H1 (cell line): ENCODE measurements at regions not wholly inside any gene's neighbourhood (a gene's known extent, or its start where the extent isn't known, plus 50 kb on each side); places are given as distances from the start of the nearest gene placed in this dataset.
"Not testable (repeated sequence)": the region's sequence is repeated elsewhere in the genome, so short reads cannot be mapped to it uniquely, and the experiment has no call there.

Experiments
- CTCF ChIA-PET: fragments of 300-600 bp; sonication (Branson Sonifier 250); formaldehyde crosslinking; loops from one replicate; lab custom pipeline; 2021; ENCODE audit not compliant: partially characterized antibody; lab: Charles Lee
- POLR2A ChIA-PET: fragments of 300-600 bp; sonication (Branson Sonifier 250); formaldehyde crosslinking; loops from one replicate; lab custom pipeline; 2021; ENCODE audit warnings: inconsistent platforms; ENCODE audit not compliant: partially characterized antibody; lab: Charles Lee
- DNase-seq, 2 experiments: peaks; one replicate each; pipeline versions ENCODE4 v3.0.0 to v3.0.0-alpha.2; 2010 to 2022; ENCODE audit warnings: low spot score in 2 of 2, low read depth in 1 of 2, mixed read lengths in 1 of 2
- FAIRE-seq: peaks from 2 replicates; lab custom pipeline; 2011; peaks lifted over from hg19 to GRCh38; lab: Jason Lieb, UNC
- H2AFZ ChIP-seq: 2 replicates; pipeline ENCODE4 v1.8.1; 2012; ENCODE audit warnings: low read length, inconsistent platforms
- H2AK5ac ChIP-seq: 2 replicates; pipeline ENCODE4 v1.6.1; 2013; ENCODE audit warnings: low read depth, low read length
- H2BK120ac ChIP-seq: replicated peaks from 2 replicates; pipeline ENCODE3; 2013; ENCODE audit warnings: low read depth, low read length, inconsistent platforms
- H2BK12ac ChIP-seq: 2 replicates; pipeline ENCODE4 v1.6.1; 2013; ENCODE audit warnings: low read depth, low read length
- H2BK15ac ChIP-seq: 2 replicates; pipeline ENCODE4 v1.6.1; 2013; ENCODE audit warnings: low read length
- H2BK20ac ChIP-seq: 2 replicates; pipeline ENCODE4 v1.6.1; 2013; ENCODE audit warnings: low read length
- H2BK5ac ChIP-seq: 2 replicates; pipeline ENCODE4 v1.6.1; 2013; ENCODE audit warnings: low read depth, low read length
- H3K14ac ChIP-seq: 2 replicates; pipeline ENCODE4 v1.6.1; 2013; ENCODE audit warnings: inconsistent platforms; ENCODE audit not compliant: insufficient read length
- H3K18ac ChIP-seq: 2 replicates; pipeline ENCODE4 v1.6.1; 2013; ENCODE audit warnings: low read length; ENCODE audit errors: extremely low read depth
- H3K23ac ChIP-seq: 2 replicates; pipeline ENCODE4 v1.6.1; 2013; ENCODE audit warnings: inconsistent platforms; ENCODE audit not compliant: insufficient read length
- H3K23me2 ChIP-seq: 2 replicates; pipeline ENCODE4 v1.6.1; 2013; ENCODE audit warnings: low read depth, low read length
- H3K27ac ChIP-seq: 2 replicates; pipeline ENCODE4 v1.6.1; 2011; ENCODE audit warnings: low read depth, low read length, inconsistent platforms
- H3K27me3 ChIP-seq, 4 experiments: replicated peaks in 1 of 4; 1 replicate in 1 of 4; 2 replicates in 3 of 4; pipeline versions ENCODE4 v1.6.1 to v1.8.1; 2011 to 2013; ENCODE audit warnings: low read length in 3 of 4, mild to moderate bottlenecking in 3 of 4, inconsistent platforms in 2 of 4, mixed read lengths in 2 of 4, moderate library complexity in 1 of 4; ENCODE audit not compliant: control insufficient read depth in 3 of 4, insufficient read depth in 3 of 4; ENCODE audit errors: extremely low read depth in 1 of 4
- H3K36me3 ChIP-seq, 4 experiments: 2 replicates each; pipeline versions ENCODE4 v1.6.1 to v1.8.1; 2011 to 2013; ENCODE audit warnings: mild to moderate bottlenecking in 4 of 4, low read length in 3 of 4, moderate library complexity in 2 of 4, control low read depth in 1 of 4, inconsistent platforms in 1 of 4; ENCODE audit not compliant: insufficient read depth in 4 of 4, control insufficient read depth in 2 of 4
- H3K4ac ChIP-seq: replicated peaks from 2 replicates; pipeline ENCODE3; 2013; ENCODE audit warnings: low read length, low read depth, mixed read lengths, inconsistent platforms; ENCODE audit not compliant: insufficient read length
- H3K4me1 ChIP-seq, 4 experiments: replicated peaks in 1 of 4; 1 replicate in 1 of 4; 2 replicates in 3 of 4; pipeline versions ENCODE4 v1.6.1 to v1.8.1; 2011 to 2013; ENCODE audit warnings: low read length in 3 of 4, inconsistent platforms in 2 of 4, mixed read lengths in 1 of 4; ENCODE audit not compliant: insufficient read depth in 4 of 4, control insufficient read depth in 3 of 4
- H3K4me2 ChIP-seq, 2 experiments: 2 replicates each; pipeline versions ENCODE4 v1.6.1 to v1.8.1; 2011 to 2013; ENCODE audit warnings: low read depth in 2 of 2, low read length in 2 of 2, control low read depth in 1 of 2, inconsistent platforms in 1 of 2, mild to moderate bottlenecking in 1 of 2; ENCODE audit not compliant: insufficient read depth in 1 of 2
- H3K4me3 ChIP-seq, 4 experiments: fragments of 200-600, 300-600 bp in 1 of 4; sonication (generic), shearing (Covaris generic), sonication (Bioruptor Twin) in 1 of 4; 2 replicates each; pipeline versions ENCODE4 v1.5.1 to v1.8.1; 2011 to 2016; ENCODE audit warnings: low read length in 4 of 4, low read depth in 3 of 4, control low read depth in 2 of 4, inconsistent platforms in 2 of 4, mild to moderate bottlenecking in 2 of 4, mixed read lengths in 1 of 4, moderate library complexity in 1 of 4; ENCODE audit not compliant: insufficient read depth in 2 of 4; ENCODE audit errors: extremely low read depth in 1 of 4
- H3K56ac ChIP-seq: replicated peaks from 2 replicates; pipeline ENCODE3; 2013; ENCODE audit warnings: low read depth, mild to moderate bottlenecking, mixed read lengths, low read length, inconsistent platforms; ENCODE audit not compliant: insufficient read length
- H3K79me1 ChIP-seq: 2 replicates; pipeline ENCODE4 v1.6.1; 2013; ENCODE audit warnings: low read depth, low read length, control low read depth
- H3K79me2 ChIP-seq, 2 experiments: 2 replicates each; pipeline versions ENCODE4 v1.6.1 to v1.8.1; 2012 to 2013; ENCODE audit warnings: low read length in 2 of 2, mild to moderate bottlenecking in 2 of 2, inconsistent platforms in 1 of 2; ENCODE audit not compliant: insufficient read depth in 2 of 2, control insufficient read depth in 1 of 2
- H3K9ac ChIP-seq, 4 experiments: replicated peaks in 1 of 4; 1 replicate in 1 of 4; 2 replicates in 3 of 4; pipeline versions ENCODE4 v1.6.1 to v1.8.1; 2011 to 2013; ENCODE audit warnings: low read depth in 3 of 4, low read length in 3 of 4, control low read depth in 2 of 4, mild to moderate bottlenecking in 2 of 4, moderate library complexity in 2 of 4, inconsistent platforms in 1 of 4; ENCODE audit errors: extremely low read depth in 1 of 4
- H3K9me3 ChIP-seq, 2 experiments: 2 replicates each; pipeline versions ENCODE4 v1.6.1 to v1.8.1; 2012 to 2013; ENCODE audit warnings: mild to moderate bottlenecking in 2 of 2, moderate library complexity in 2 of 2, control low read depth in 1 of 2, inconsistent platforms in 1 of 2, low read depth in 1 of 2, low read length in 1 of 2, mixed read lengths in 1 of 2; ENCODE audit not compliant: insufficient read depth in 2 of 2
- H4K20me1 ChIP-seq, 2 experiments: replicated peaks in 1 of 2; 2 replicates each; pipeline versions ENCODE3 to v1.8.1; 2011 to 2013; ENCODE audit warnings: inconsistent platforms in 2 of 2, low read length in 2 of 2, mild to moderate bottlenecking in 1 of 2; ENCODE audit not compliant: insufficient read depth in 2 of 2, control insufficient read depth in 1 of 2
- H4K5ac ChIP-seq: 2 replicates; pipeline ENCODE4 v1.6.1; 2013; ENCODE audit warnings: low read length, low read depth, mixed read lengths, inconsistent platforms; ENCODE audit not compliant: insufficient read length
- H4K8ac ChIP-seq: 2 replicates; pipeline ENCODE4 v1.8.0; 2013; ENCODE audit warnings: mild to moderate bottlenecking, moderate library complexity, low read length, inconsistent platforms; ENCODE audit not compliant: insufficient read depth; ENCODE audit errors: extremely low read depth
- H4K91ac ChIP-seq: replicated peaks from 2 replicates; pipeline ENCODE3; 2013; ENCODE audit warnings: low read length, mixed read lengths, inconsistent platforms; ENCODE audit not compliant: insufficient read length
- WGBS, 2 experiments: shearing (Covaris generic) in 1 of 2; methylation state at CpG; one replicate each; pipeline versions ENCODE4 v1.1.6 to v1.1.7; 2013 to 2015; ENCODE audit warnings: low lambda C conversion rate in 2 of 2, mixed read lengths in 2 of 2, inconsistent platforms in 1 of 2, low coverage in 1 of 2, missing lambda C conversion rate in 1 of 2; ENCODE audit not compliant: insufficient replicate concordance in 2 of 2, insufficient coverage in 1 of 2, insufficient read length in 1 of 2; ENCODE audit errors: extremely low coverage in 1 of 2, missing lambda C conversion rate in 1 of 2; 5-methylcytosine and 5-hydroxymethylcytosine counted together

GRCh38 chr1:223999761-224000160 lies 114.2 kb upstream of the FBXO28 start:
- not testable (repeated sequence) for FAIRE-seq

GRCh38 chr1:223998676-223999455 lies 115.0 kb upstream of the FBXO28 start:
- H3K4ac ChIP-seq, FAIRE-seq, H3K36me3 ChIP-seq, H3K9me3 ChIP-seq, H3K23me2 ChIP-seq, H4K5ac ChIP-seq, H2AFZ ChIP-seq, H4K91ac ChIP-seq, H3K4me3 ChIP-seq, H3K56ac ChIP-seq, H3K27me3 ChIP-seq, H3K14ac ChIP-seq, H2BK120ac ChIP-seq, H4K20me1 ChIP-seq, H2BK5ac ChIP-seq, CTCF ChIA-PET, H2AK5ac ChIP-seq, H2BK12ac ChIP-seq, H3K79me2 ChIP-seq, DNase-seq, H4K8ac ChIP-seq, H3K18ac ChIP-seq, H2BK20ac ChIP-seq, H3K4me2 ChIP-seq, POLR2A ChIA-PET, H3K79me1 ChIP-seq, H3K9ac ChIP-seq, H3K27ac ChIP-seq, H2BK15ac ChIP-seq, H3K4me1 ChIP-seq, H3K23ac ChIP-seq: not testable (repeated sequence)
- WGBS, 2 experiments: 92% methylated on average over 3 of the region's 4 CpGs; no CpG with 5 or more reads in 1 of the 2 experiments

More at GRCh38 chr1:223999761-224000160, 114.2 kb upstream of the FBXO28 start:
- H3K56ac ChIP-seq, H2AFZ ChIP-seq, H3K27ac ChIP-seq, H3K4me1 ChIP-seq, H4K91ac ChIP-seq, H3K36me3 ChIP-seq, H3K4me3 ChIP-seq, H3K9me3 ChIP-seq, H3K79me2 ChIP-seq, H3K4ac ChIP-seq, H2BK5ac ChIP-seq, H4K8ac ChIP-seq, H3K14ac ChIP-seq, H2BK15ac ChIP-seq, H2BK120ac ChIP-seq, H3K79me1 ChIP-seq, DNase-seq, CTCF ChIA-PET, H4K20me1 ChIP-seq, H3K27me3 ChIP-seq, H4K5ac ChIP-seq, H2AK5ac ChIP-seq, H2BK20ac ChIP-seq, H3K23me2 ChIP-seq, H3K23ac ChIP-seq, H2BK12ac ChIP-seq, POLR2A ChIA-PET, H3K18ac ChIP-seq, H3K9ac ChIP-seq, H3K4me2 ChIP-seq: not testable (repeated sequence)
- 96% methylated on average over 4 of the region's 4 CpGs; no CpG with 5 or more reads in 1 of the 2 experiments for WGBS, 2 experiments
